ENCODE measurements at regions not wholly inside any gene's neighbourhood (a gene's known extent, or its start where the extent isn't known, plus 50 kb on each side); places are given as distances from the start of the nearest gene placed in this dataset.
A peak's percentile ranks its signal among the peaks of the same experiment; 100 is the strongest.
"Not testable (repeated sequence)": the region's sequence is repeated elsewhere in the genome, so short reads cannot be mapped to it uniquely, and the experiment has no call there.

GRCh38 chr15:69684823-69685222 is 232.2 kb downstream of the RPLP1 start:
- peaks cover 26% of the 10 kb centered on the region for H3K9me3 ChIP-seq
- not testable (repeated sequence) for H3K4me3 ChIP-seq, H3K27me3 ChIP-seq, H3K36me3 ChIP-seq, DNase-seq

DNA sequence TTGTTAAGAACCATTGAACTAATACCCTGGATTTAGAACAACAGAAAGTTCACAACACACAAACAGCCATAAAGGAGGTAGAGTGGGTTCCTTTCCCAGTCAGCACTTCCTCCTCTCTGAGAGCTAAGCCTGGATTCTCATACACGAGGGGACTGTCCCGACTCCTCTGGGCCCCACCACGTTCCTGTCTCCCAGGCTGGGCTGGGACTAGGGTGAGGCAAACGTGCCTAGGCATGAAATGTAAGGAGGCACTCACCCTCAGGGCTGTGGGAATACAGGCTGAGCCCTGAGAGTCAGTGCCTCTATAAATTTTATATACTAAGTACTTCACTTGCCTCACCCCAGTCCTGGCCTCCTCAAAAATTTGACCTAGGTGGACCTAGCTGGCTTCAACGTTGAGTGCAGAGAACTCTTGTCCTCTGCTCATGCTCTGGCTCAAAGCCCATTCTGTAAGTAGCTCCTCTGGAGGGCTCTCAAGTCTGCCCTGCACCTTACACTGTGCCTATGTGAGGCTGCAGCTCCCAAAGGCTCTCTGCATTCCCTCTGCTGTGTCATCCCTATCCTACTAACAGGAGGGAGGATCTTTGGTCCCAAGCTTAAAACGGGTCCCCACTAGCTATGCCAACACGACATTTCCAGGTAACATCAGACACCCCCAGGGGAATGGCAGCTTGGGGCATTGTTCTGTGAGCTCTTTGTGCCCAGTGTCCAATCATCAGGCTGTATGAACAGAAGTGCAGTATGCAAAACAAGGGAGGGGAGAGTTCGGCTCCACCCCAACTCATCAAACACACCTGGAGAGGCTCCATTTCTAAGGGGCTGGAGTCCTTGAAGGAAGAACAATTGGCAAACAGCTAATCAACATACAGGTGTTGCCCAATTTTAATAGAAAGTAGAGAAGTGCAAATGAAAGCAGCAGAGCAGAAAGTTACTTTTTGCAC is 233.2 kb downstream of the RPLP1 start:
- no peak overlapping the region for H3K4me3 ChIP-seq
- H3K36me3 ChIP-seq, result no peaks in the 10 kb centered on the region
- DNase-seq, result no peak
- no peaks in the 10 kb centered on the region for H3K27me3 ChIP-seq
- peaks cover 27% of the 10 kb centered on the region for H3K9me3 ChIP-seq

DNA sequence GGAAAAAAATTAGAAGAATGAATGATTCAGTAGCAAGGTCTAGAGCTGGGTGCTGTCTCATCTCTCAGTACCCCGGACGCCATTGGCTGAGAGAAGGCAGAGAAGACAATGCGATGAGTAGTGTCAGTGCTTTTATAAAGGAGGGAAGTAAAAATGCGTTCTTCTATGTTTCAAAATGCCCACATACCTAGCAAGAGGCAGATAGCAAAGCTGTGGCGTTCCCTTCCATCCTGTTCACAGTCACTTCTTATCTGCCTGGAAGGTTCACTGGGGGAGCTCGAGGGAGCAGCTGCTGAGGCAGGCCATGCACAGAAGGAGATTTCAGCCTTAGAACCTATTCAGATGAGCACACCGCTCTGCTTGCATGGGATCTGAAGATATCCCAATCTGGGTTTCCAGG is 234.0 kb downstream of the RPLP1 start:
- Histone ChIP-seq H3K9me3 (peaks cover 29% of the 10 kb centered on the region), H3K36me3 (no peaks in the 10 kb centered on the region), H3K4me3 (no peak overlapping the region), H3K27me3 (no peaks in the 10 kb centered on the region)
- no peak for DNase-seq

- no peaks in the 10 kb centered on the region for H3K27me3 ChIP-seq
- H3K4me3 ChIP-seq, result no peak overlapping the region
- H3K36me3 ChIP-seq, result no peaks in the 10 kb centered on the region
- H3K9me3 ChIP-seq, result peaks cover 20% of the 10 kb centered on the region
- no peak for DNase-seq
These were observed 236.5 kb downstream of the RPLP1 start for GRCh38 chr15:69689133-69689532.

DNA sequence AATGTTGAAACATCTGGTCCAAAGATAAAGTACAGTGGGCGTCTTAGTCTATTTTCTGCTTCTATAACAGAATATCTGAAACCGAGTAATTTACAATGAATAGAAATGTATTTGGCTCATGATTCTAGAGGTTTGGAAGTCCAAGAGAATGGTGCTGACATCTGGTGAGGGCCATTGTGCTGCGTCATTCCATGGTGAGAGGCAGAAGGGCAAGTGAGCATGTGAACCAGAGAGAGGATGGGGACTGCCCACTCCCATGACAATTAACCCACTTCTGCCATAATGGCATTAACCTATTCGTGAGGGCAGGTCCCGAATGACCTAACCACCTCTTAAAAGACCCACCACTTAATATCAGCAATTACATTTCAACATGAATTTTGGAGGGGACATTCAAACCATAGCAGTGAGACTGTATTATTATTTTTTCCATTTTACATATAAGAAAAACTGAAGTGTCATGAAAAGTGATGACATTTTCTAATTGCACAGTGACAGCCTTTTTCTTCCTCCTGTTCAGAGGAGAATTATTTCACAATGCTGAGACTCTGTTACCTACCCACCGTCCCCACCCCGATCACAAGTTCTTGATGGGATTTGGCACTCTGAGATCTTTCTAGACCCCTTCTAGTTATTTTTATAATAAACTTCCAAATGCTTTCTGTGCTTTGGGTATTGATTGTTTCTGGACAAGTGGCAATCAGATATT is 238.8 kb downstream of the RPLP1 start:
- Histone ChIP-seq H3K36me3 (no peaks in the 10 kb centered on the region), H3K9me3 (peaks cover 20% of the 10 kb centered on the region), H3K27me3 (no peaks in the 10 kb centered on the region), H3K4me3 (no peak overlapping the region)
- DNase-seq, result no peak

DNA sequence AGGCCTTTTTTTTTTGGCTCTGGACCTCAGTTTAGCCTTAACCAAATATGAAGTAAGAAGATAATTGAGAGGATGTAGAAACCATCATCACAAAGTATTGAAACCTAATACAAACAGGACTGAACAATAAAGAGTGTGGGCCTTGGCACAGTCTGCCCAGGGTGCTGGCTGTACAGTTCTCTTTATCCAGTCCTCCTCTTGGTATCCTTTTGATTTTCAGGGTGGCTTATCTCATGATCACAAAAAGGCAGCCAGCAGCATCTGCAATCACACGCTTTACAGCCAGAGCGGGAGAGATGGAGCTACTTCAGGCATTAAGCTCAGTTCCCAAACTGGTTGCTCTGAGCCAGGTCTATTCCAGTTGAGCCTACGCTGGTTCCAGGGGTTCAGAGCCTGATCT is 239.7 kb downstream of the RPLP1 start:
- peaks cover 20% of the 10 kb centered on the region for H3K9me3 ChIP-seq
- H3K27me3 ChIP-seq, result no peaks in the 10 kb centered on the region
- DNase-seq, result no peak
- H3K36me3 ChIP-seq, result no peaks in the 10 kb centered on the region
- no peak overlapping the region for H3K4me3 ChIP-seq

GRCh38 chr15:69693059-69693458 is 240.4 kb downstream of the RPLP1 start:
- Histone ChIP-seq H3K27me3 (no peaks in the 10 kb centered on the region), H3K36me3 (no peaks in the 10 kb centered on the region), H3K9me3 (peaks cover 16% of the 10 kb centered on the region), H3K4me3 (no peak overlapping the region)
- no peak for DNase-seq

- Histone ChIP-seq H3K27me3 (no peaks in the 10 kb centered on the region), H3K4me3 (no peak overlapping the region), H3K9me3 (no peaks in the 10 kb centered on the region; the same call in 1 of the 2 replicates), H3K36me3 (no peaks in the 10 kb centered on the region)
- no peak for DNase-seq
These were observed 244.3 kb downstream of the RPLP1 start for GRCh38 chr15:69696946-69697345.

- no peak for DNase-seq
- Histone ChIP-seq H3K4me3 (no peak overlapping the region), H3K27me3 (no peaks in the 10 kb centered on the region), H3K36me3 (no peaks in the 10 kb centered on the region), H3K9me3 (peaks cover 3% of the 10 kb centered on the region)
These were observed 245.3 kb downstream of the RPLP1 start for GRCh38 chr15:69697916-69698315.

DNA sequence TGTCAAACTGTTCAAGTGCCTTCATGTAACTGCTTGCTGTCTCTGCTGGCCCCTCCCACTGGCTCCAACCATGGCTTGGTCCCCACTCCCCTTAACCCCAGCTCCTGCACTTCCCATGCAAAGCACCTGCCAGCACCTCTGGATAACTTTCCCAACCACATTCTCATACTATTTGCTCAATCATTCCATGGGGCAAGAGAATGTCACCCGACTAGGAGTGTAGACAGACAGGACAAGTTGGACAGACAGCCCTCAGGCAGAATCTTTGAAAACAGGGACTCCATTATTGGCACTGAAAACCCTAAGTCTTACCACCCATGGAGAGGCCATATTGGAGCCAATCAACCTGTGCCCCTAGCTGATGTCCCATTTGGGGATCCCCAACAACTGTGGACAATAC is 246.5 kb downstream of the RPLP1 start:
- Histone ChIP-seq H3K4me3 (no peak overlapping the region), H3K9me3 (peaks cover 9% of the 10 kb centered on the region), H3K27me3 (no peaks in the 10 kb centered on the region), H3K36me3 (no peaks in the 10 kb centered on the region)
- no peak for DNase-seq

GRCh38 chr15:69700380-69700779 is 247.8 kb downstream of the RPLP1 start:
- Histone ChIP-seq H3K4me3 (no peak overlapping the region), H3K27me3 (no peaks in the 10 kb centered on the region), H3K36me3 (no peaks in the 10 kb centered on the region), H3K9me3 (peaks cover 9% of the 10 kb centered on the region)
- no peak for DNase-seq

GRCh38 chr15:69701198-69701597 is 248.6 kb downstream of the RPLP1 start:
- no peaks in the 10 kb centered on the region for H3K27me3 ChIP-seq
- DNase-seq, result no peak

DNA sequence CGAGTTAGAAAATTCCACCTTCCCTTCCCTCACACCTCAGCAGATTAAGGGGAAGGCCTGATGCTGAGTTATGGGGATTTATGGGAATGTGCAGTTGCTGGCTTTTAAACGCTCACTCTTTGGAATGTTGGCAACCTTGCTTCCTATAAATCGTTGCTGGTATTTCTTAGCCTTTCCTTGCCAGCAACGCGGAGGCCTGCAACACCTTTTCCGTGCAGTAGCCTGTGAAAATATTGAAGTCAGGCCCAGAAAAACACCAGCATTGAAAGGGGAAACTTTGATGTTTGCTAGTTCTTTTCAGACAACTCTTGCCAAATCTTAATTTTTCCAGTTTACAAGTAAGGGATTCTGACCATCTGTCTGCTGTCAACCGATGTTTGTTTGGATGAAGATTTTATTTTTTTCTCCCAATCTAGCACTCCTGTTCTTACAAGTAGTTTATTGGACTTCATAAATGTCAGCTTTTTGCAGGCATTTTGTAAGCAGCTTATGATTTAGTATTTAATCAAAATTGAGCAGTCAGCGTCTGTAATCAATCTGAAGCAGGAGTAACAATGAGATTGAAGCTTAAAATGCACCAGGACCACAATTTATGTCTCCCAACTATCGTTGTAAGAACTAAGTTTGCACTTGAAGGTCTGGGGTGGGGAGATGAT is 251.0 kb downstream of the RPLP1 start:
- Histone ChIP-seq H3K27me3 (no peaks in the 10 kb centered on the region), H3K9me3 (peaks cover 18% of the 10 kb centered on the region), H3K36me3 (no peaks in the 10 kb centered on the region), H3K4me3 (no peak overlapping the region)
- DNase-seq, result peak; percentile 35

More at GRCh38 chr15:69701198-69701597, 248.6 kb downstream of the RPLP1 start:
- Histone ChIP-seq H3K9me3 (peaks cover 9% of the 10 kb centered on the region), H3K36me3 (no peaks in the 10 kb centered on the region), H3K4me3 (no peak overlapping the region)

DNA sequence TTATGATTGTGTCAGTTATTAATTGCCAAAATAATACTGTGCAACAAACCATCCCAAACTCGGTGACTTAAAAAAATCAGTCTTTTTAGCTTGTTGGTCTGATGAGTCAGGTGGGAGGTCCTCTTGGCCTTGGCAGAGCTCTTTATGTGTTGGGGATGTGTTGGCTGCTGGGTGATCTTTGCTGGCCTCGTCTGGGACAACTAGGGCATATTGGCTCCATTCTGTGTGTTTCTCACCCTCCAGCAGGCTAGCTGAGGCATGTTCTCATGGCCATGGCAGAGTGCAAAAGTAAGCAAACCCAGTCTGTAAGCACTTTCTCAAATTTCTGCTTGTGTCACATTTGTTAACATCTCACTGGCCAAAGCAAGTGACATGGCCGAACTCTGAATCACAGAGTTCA is 251.6 kb downstream of the RPLP1 start:
- no peaks in the 10 kb centered on the region for H3K36me3 ChIP-seq
- DNase-seq, result peak; percentile 79
- H3K9me3 ChIP-seq, result peaks cover 24% of the 10 kb centered on the region
- no peak overlapping the region for H3K4me3 ChIP-seq
- no peaks in the 10 kb centered on the region for H3K27me3 ChIP-seq

GRCh38 chr15:69704700-69705099 is 252.1 kb downstream of the RPLP1 start:
- no peak overlapping the region for H3K4me3 ChIP-seq
- peak; percentile 12 for DNase-seq
- peaks cover 25% of the 10 kb centered on the region for H3K9me3 ChIP-seq
- H3K36me3 ChIP-seq, result no peaks in the 10 kb centered on the region
- no peaks in the 10 kb centered on the region for H3K27me3 ChIP-seq

DNA sequence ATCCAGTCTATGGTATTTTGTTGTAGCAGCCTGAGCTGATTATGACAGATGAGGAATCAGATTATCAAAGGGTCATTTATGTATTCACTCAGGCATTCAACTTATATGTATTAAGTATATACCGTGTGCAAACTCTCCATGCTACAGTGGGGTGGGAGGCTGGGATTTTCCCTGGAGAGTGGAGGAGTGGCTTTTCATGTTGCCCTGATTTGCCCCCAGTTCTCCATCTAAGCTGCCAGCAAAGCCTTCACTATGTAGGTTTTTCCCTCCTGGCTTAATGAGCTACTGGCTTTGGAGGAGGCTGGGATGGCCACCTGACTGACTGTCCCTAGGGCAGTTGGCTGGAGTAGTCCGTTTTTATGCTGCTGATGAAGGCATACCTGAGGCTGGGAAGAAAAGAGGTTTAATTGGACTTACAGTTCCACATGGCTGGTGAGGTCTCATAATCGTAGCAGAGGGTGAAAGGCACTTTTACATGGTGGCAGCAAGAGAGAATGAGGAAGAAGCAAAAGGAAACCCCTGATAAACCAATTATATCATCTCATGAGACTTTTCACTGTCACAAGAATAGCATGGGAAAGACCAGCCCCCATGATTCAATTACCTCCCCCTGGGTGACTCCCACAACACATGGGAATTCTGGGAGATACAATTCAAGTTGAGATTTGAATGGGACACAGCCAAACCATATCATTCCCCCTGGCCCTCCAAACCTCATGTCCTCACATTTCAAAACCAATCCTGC is 253.9 kb downstream of the RPLP1 start:
- DNase-seq, result no peak
- no peak overlapping the region for H3K4me3 ChIP-seq
- H3K9me3 ChIP-seq, result peaks cover 25% of the 10 kb centered on the region
- no peaks in the 10 kb centered on the region for H3K36me3 ChIP-seq
- no peaks in the 10 kb centered on the region for H3K27me3 ChIP-seq

DNA sequence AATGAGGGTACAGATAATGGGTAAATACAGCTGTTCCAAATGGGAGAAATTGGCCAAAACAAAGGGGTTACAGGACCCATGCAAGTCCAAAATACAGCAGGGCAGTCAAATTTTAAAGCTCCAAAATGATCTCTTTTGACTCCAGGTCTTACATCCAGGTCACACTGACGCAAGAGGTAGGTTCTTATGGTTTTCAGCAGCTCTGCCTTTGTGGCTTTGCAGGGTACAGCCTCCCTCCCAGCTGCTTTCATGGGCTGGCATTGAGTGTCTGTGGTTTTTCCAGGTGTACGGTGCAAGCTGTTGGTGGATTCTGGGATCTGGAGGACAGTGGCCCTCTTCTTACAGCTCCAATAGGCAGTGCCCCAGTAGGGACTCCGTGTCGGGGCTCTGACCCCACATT is 254.6 kb downstream of the RPLP1 start:
- H3K27me3 ChIP-seq, H3K36me3 ChIP-seq, DNase-seq, H3K4me3 ChIP-seq: not testable (repeated sequence)
- H3K9me3 ChIP-seq, result peaks cover 25% of the 10 kb centered on the region

Measured in MG63 (cell line).